Natural killer cell (primary cell): ENCODE measurements at regions not wholly inside any gene's neighbourhood (a gene's known extent, or its start where the extent isn't known, plus 50 kb on each side); places are given as distances from the start of the nearest gene placed in this dataset.

ENCODE experiments used
- ATAC-seq, 3 donors: fragments of 150-1000 bp in 2 of 3; fragments of 200-7000 bp in 1 of 3; cut with Tn5 transposase; 1 replicate in 1 of 3; 2 replicates in 2 of 3; pipeline ENCODE4 v1.10.0; 2021; ENCODE audit warnings: mild to moderate bottlenecking in 2 of 3, moderate library complexity in 2 of 3
- DNase-seq, 2 donors: peaks; one replicate each; pipeline versions ENCODE4 v3.0.0 to v3.0.0-alpha.2; 2013 to 2021; ENCODE audit warnings: mixed read lengths in 1 of 2
- H3K27ac ChIP-seq: one replicate; pipeline ENCODE4 v1.5.1; 2013; ENCODE audit warnings: mild to moderate bottlenecking, low read length
- H3K27me3 ChIP-seq: one replicate; pipeline ENCODE4 v1.6.1; 2013; ENCODE audit warnings: low read length; ENCODE audit not compliant: control insufficient read depth, insufficient read depth
- H3K36me3 ChIP-seq: one replicate; pipeline ENCODE4 v1.6.1; 2013; ENCODE audit warnings: low read length; ENCODE audit not compliant: control insufficient read depth, insufficient read depth
- H3K4me1 ChIP-seq: one replicate; pipeline ENCODE4 v1.6.1; 2013; ENCODE audit warnings: low read length; ENCODE audit not compliant: control insufficient read depth, insufficient read depth
- H3K4me3 ChIP-seq: one replicate; pipeline ENCODE4 v1.5.1; 2013; ENCODE audit warnings: low read length
- H3K9me3 ChIP-seq: one replicate; pipeline ENCODE4 v1.6.1; 2013; ENCODE audit warnings: low read length; ENCODE audit not compliant: control insufficient read depth, insufficient read depth
- H3K27ac Mint-ChIP-seq, 2 donors: one replicate each; pipeline ENCODE4 v1.8.0; 2022; ENCODE audit warnings: mild to moderate bottlenecking in 2 of 2, mixed read lengths in 2 of 2, moderate library complexity in 1 of 2
- H3K27me3 Mint-ChIP-seq, 2 donors: one replicate each; pipeline ENCODE4 v1.8.0; 2022; ENCODE audit warnings: low read depth in 2 of 2, mixed read lengths in 2 of 2
- H3K36me3 Mint-ChIP-seq: one replicate; pipeline ENCODE4 v1.8.0; 2022; ENCODE audit warnings: mixed read lengths
- H3K4me1 Mint-ChIP-seq, 2 donors: one replicate each; pipeline ENCODE4 v1.8.0; 2022; ENCODE audit warnings: mixed read lengths in 2 of 2
- H3K4me3 Mint-ChIP-seq: one replicate; pipeline ENCODE4 v1.8.0; 2022; ENCODE audit warnings: mild to moderate bottlenecking, moderate library complexity, mixed read lengths
- H3K9me3 Mint-ChIP-seq, 2 donors: one replicate each; pipeline ENCODE4 v1.8.0; 2022; ENCODE audit warnings: mixed read lengths in 2 of 2
- CTCF ChIP-seq: fragments of 200-600 bp; IDR thresholded peaks from one replicate; pipeline ENCODE4 v1.8.0; 2022; ENCODE audit warnings: antibody characterized with exemption
- WGBS: methylation state at CpG from one replicate; pipeline ENCODE4 v1.1.7; 2013; ENCODE audit warnings: missing lambda C conversion rate; ENCODE audit not compliant: insufficient coverage; 5-methylcytosine and 5-hydroxymethylcytosine counted together
- intact Hi-C: fragments of 100-400 bp; cut with micrococcal nuclease; formaldehyde crosslinking; loops from one replicate; pipeline ENCODE4 v1.14.2; 2022

DNA sequence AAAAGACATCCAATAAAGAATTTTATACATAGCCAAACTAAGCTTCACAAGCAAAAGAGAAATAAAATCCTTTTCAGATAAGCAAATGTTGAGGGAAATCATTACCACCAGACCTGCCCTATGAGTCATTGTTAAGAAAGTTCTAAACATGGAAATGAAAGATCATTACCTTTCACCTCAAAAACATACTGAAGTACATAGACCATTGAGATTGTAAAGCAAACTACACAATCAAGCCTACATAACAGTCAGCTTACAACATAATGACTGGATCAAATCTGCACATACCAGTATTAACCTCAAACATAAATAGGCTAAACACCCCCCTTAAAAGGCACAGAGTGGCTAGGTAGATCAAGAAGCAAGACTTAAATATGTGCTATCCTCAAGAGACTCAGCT lies 501.0 kb upstream of the LUZP2 start:
- no peak overlapping the region for H3K4me3 ChIP-seq
- H3K9me3 Mint-ChIP-seq = peaks cover 4 to 8% of the 10 kb centered on the region in 2 donors
- ATAC-seq (no peak), DNase-seq (no peak)
- TF ChIP-seq CTCF = no peak
- H3K4me1 Mint-ChIP-seq = no peaks in the 10 kb centered on the region
- H3K27me3 Mint-ChIP-seq = no peaks in the 10 kb centered on the region
- H3K27ac Mint-ChIP-seq = no peak overlapping the region
- peaks cover 39% of the 10 kb centered on the region for H3K36me3 Mint-ChIP-seq
- intact Hi-C loops = no loop called here
- no peaks in the 10 kb centered on the region for H3K36me3 ChIP-seq
- H3K9me3 ChIP-seq = peaks cover 7% of the 10 kb centered on the region
- no peaks in the 10 kb centered on the region for H3K27me3 ChIP-seq
- no peaks in the 10 kb centered on the region for H3K4me1 ChIP-seq
- H3K27ac ChIP-seq = no peak overlapping the region
- H3K4me3 Mint-ChIP-seq = no peak overlapping the region

- H3K27ac ChIP-seq = no peak overlapping the region
- no peak for TF ChIP-seq CTCF
- H3K4me1 ChIP-seq = no peaks in the 10 kb centered on the region
- intact Hi-C loops = no loop called here
- Mint-ChIP-seq H3K36me3 (peaks cover 47% of the 10 kb centered on the region), H3K27ac (no peak overlapping the region), H3K9me3 (peaks cover 4 to 11% of the 10 kb centered on the region in 2 donors), H3K27me3 (peaks cover 0 to 10% of the 10 kb centered on the region in 2 donors), H3K4me1 (no peaks in the 10 kb centered on the region), H3K4me3 (no peak overlapping the region)
- no peaks in the 10 kb centered on the region for H3K27me3 ChIP-seq
- H3K4me3 ChIP-seq = no peak overlapping the region
- H3K36me3 ChIP-seq = no peaks in the 10 kb centered on the region
- no peak for DNase-seq
- WGBS = 100% methylated on average over 1 of the region's 1 CpG
- H3K9me3 ChIP-seq = peaks cover 7% of the 10 kb centered on the region
- ATAC-seq = no peak
These were observed 499.5 kb upstream of the LUZP2 start for GRCh38 chr11:23997356-23997755.

GRCh38 chr11:24005202-24005876 lies 491.5 kb upstream of the LUZP2 start:
- peaks cover 0 to 10% of the 10 kb centered on the region in 2 donors for H3K27me3 Mint-ChIP-seq
- no peaks in the 10 kb centered on the region for H3K4me1 ChIP-seq
- TF ChIP-seq CTCF = no peak
- ATAC-seq (no peak), DNase-seq (no peak)
- H3K9me3 ChIP-seq = no peaks in the 10 kb centered on the region
- no peaks in the 10 kb centered on the region for H3K36me3 ChIP-seq
- H3K27ac Mint-ChIP-seq = no peak overlapping the region
- no peaks in the 10 kb centered on the region for H3K4me1 Mint-ChIP-seq
- H3K27me3 ChIP-seq = no peaks in the 10 kb centered on the region
- H3K36me3 Mint-ChIP-seq = peaks cover 12% of the 10 kb centered on the region
- H3K9me3 Mint-ChIP-seq = peaks cover 0 to 4% of the 10 kb centered on the region in 2 donors
- no peak overlapping the region for H3K27ac ChIP-seq
- H3K4me3 Mint-ChIP-seq = no peak overlapping the region
- intact Hi-C loops = no loop called here
- no peak overlapping the region for H3K4me3 ChIP-seq

- no peak overlapping the region for H3K27ac ChIP-seq
- 87% methylated on average over 3 of the region's 3 CpGs for WGBS
- no peaks in the 10 kb centered on the region for H3K36me3 ChIP-seq
- DNase-seq (no peak), ATAC-seq (no peak)
- H3K4me1 Mint-ChIP-seq = no peaks in the 10 kb centered on the region
- intact Hi-C loops = no loop called here
- H3K4me3 Mint-ChIP-seq = no peak overlapping the region
- no peak overlapping the region for H3K27ac Mint-ChIP-seq
- H3K9me3 Mint-ChIP-seq = peaks cover 4 to 8% of the 10 kb centered on the region in 2 donors
- H3K4me1 ChIP-seq = no peaks in the 10 kb centered on the region
- H3K4me3 ChIP-seq = no peak overlapping the region
- H3K27me3 Mint-ChIP-seq = no peaks in the 10 kb centered on the region
- no peaks in the 10 kb centered on the region for H3K9me3 ChIP-seq
- TF ChIP-seq CTCF = no peak
- peaks cover 12% of the 10 kb centered on the region for H3K36me3 Mint-ChIP-seq
- no peaks in the 10 kb centered on the region for H3K27me3 ChIP-seq
These were observed 453.0 kb upstream of the LUZP2 start for GRCh38 chr11:24043842-24044241.
